HG03565 (cell line): ENCODE measurements at regions not wholly inside any gene's neighbourhood (a gene's known extent, or its start where the extent isn't known, plus 50 kb on each side); places are given as distances from the start of the nearest gene placed in this dataset.
"Not testable (repeated sequence)": the region's sequence is repeated elsewhere in the genome, so short reads cannot be mapped to it uniquely, and the experiment has no call there.

Experiments used
- ATAC-seq: cut with Tn5 transposase; IDR thresholded peaks from one replicate; pipeline ENCODE4 v1.9.1; 2021; ENCODE audit warnings: mild to moderate bottlenecking, moderate library complexity; ENCODE audit not compliant: unreplicated experiment

DNA sequence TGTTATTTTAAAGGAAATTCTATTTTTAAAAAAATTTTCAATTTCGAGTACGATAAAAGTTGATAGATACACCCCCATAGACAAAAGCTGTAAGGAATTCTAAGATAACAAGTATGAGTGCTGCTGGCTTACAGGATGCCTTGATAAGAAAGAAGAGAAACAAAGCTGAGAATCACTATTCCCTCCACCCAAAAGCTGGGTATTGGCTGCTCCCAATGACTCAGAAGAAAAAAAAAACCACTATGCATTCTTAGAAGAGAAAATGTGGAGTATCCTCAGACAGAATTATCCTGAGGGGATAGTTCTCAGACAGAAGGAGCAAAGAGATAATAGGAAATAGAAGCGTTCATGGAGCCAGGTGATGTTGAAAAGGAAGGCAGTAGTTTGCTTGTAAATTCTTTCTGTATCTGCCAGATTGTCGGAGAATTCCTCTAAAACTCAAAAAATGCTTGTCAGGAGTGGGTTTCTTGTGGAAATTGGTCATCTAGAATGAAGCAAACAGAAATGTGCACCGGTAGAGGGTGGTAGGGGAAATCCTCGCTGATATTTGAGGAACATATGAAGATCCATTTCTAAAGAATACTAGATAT lies 217.5 kb upstream of the ADAMTS3 start:
- no peak for ATAC-seq

DNA sequence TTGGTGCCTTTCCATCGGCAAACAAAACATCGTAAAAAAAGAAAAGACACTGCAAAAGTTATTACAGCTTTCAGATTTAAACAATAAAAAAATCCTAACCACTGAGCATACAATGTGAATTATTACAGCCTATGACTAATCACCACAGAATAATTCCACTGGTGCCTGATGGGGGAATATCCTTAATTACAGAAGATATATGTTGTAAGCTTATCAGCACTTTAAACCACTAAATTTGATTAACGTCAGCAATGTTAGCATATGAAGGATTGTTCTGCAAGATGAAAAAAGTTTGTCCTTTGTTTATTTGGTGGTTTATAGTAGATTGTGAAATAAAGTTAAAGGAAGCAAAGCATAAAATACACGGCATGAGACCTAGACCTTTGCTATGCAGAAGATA lies 210.2 kb upstream of the ADAMTS3 start:
- no peak for ATAC-seq

DNA sequence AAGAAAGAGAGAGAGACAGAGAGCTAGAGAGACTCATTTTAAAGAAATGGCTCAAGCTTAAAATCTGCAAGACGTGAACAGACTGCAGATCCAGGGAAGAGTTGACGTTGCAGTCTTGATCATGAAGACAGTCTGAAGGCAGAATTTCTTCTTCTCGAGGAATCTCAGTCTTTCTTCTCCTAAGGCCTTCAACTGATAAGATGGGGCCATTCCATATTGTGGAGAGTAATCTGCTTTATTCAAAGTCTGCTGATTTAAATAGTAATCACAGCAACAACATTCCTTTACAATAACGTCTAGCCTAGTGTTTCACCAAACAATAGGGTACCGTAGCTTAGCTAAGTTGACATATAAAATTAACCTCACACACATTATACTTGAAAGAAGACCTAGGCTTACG lies 208.4 kb upstream of the ADAMTS3 start:
- no peak for ATAC-seq

DNA sequence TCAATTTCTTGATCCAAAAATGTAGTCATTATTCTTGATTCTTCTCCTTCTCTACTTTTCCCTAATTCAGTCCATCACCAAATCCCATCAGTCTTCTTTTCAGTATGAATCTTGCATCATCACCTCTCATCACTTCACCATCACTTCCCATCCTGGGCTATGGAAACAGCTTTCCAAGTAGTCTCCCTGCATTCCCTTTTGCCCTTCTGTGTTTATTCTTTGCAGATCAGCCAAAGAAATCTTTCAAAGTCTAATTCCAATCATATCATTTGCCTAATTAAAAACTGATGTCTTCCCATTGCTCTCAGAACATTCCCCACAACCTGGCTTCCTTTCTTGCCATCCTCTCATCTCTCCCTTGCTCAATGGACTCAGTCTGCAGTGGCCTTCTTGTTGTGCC lies 201.7 kb upstream of the ADAMTS3 start:
- ATAC-seq, result no peak

DNA sequence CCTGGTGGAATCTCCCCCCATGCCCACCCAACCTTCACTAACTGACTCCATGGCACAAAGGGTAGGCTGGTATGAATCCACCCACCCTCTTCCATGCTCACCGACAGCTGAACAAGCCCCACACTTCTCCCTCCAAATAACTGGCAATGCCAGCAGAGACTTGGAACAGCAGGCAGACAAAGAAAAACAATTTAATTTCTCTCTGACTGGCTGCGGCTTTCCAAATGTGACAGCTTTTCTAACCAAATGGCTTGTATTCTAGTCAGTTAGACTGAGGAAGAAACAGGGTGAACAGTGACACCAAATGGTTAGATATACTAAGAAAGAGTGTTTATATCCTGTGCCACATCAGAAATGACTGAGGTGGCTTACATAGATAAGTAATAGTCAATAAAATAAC lies 199.3 kb upstream of the ADAMTS3 start:
- no peak for ATAC-seq

DNA sequence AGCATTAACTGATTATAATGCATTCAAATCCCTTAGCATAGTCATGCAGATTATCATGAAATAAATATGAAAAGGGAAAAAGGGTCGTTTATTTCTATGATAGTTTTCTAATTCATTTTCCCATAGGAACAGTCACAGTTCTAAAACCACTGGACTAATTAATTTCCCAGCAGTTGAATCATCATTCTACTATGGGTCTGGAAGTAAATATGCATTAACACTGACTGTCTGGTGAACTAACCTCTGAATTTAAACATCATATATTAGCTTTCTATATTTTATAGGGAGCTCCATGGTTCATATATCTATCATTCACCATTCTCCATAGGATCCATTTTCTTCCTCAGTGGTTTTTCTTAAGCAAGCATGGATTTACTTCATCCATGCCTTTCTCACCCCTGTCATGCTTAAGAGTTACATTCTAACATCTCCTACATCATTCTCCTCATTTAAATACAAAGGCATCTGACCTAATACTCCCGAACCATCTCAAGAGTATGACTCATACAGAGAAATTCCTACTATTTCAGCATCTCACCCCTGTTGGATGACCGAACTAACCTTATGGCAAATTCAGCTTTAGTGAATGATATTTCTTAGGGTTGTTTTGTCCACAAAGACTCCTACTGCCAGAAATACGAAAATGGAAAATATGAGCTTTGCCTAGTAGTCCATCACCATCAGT lies 198.7 kb upstream of the ADAMTS3 start:
- ATAC-seq, result no peak

DNA sequence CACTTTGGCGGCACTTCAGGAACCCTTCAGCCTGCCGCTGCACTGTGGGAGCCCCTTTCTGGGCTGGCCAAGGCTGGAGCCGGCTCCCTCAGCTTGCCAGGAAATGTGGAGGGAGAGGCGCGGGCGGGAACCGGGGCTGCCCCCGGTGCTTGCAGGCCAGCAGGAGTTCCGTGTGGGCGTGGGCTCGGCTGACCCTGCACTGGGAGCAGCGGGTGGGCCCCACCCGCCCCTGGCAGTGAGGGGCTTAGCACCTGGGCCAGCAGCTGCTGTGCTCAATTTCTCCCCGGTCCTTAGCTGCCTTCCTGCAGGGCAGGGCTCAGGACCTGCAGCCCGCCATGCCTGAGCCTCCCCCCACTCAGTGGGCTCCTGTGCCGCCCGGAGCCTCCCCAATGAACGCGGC lies 196.8 kb upstream of the ADAMTS3 start:
- not testable (repeated sequence) for ATAC-seq

DNA sequence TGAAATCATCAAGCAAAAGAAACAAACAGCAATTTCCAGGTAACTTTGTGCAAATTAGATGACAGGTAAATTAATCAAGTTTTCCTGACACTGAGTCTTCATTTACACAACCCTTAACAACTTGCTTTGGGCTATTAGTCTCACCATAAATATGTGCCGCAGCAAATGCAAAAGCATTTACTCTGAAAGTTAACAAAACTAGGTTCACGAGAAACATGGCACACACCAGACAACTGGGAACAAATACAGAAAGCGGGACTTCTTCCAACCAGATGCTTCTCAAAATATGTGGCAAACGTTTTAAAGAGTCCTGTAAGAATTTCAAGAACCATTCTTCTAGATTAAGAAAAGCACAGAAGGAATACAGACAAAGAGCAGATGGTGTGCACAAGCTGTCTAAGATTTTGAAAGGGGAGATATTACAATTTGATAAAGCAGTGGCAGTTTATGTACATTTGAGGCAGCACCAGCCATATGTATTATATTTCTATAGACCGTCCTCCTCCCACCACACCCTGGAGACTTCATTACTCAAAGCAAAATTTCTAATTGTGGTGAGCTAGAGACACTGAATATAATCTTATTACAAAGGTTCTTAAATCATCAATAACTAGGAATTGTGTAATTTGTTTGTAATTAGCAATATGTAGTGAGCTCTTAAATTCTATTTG lies 192.5 kb upstream of the ADAMTS3 start:
- no peak for ATAC-seq

DNA sequence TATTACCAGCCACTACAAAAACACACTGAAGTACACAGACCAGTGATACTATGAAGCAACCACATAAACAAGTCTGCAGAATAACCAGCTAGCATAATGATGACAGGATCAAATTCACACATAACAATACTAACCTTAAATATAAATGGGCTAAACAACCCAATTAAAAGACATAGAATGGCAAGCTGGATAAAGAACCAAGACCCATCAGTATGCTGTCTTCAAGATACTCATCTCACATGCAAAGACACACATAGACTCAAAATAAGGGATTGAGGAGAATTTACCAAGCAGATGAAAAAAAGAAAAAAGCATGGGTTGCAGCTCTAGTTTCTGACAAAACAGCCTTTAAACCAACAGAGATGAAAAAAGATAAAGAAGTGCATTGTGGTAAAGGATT lies 184.4 kb upstream of the ADAMTS3 start:
- ATAC-seq, result not testable (repeated sequence)

DNA sequence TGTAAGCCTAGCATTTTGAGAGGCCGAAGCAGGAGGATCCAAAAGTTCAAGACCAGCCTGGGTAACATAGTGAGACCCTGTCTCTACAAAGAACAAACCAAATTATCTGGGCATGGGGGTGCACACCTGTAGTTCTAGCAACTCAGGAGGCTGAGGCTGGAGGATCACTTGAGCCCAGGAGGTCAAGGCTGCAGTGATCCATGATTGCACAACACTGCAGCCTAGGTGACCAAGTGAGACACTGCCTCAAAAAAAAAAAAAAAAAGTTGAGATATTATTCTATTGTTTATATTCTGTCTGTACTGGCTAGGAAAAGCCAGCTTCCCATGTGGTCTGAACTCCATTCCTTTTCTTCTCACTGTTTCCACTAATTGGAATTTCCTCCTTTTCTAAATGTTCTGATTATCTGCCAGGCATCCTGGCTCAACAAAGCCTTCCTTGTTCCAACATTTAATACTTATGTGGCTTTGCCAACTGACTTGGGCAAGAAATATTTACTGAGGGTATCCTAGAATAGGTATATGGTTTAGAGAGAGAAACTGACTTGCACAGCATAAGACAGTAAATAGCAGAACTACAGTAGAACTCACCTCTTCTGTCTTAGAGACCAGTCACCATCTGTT lies 175.2 kb upstream of the ADAMTS3 start:
- ATAC-seq, result no peak

DNA sequence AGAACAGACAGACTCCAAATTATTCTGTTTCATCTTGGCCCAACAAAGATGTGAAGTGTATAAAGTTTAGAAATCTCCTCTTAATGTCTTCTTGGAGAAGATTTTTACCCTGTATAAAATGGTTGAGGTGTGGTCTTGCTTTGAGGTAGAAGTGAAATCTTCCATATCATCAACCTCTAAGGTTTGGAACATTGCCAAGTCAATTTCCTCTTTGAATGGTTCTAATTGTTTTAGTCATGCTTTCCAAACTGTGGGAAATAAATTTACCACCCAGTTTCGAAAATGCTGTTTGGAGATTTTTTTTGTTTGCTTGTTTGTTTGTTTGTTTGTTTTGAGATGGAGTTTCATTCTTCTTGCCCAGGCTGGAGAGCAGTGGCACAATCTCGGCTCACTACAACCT lies 174.1 kb upstream of the ADAMTS3 start:
- no peak for ATAC-seq

DNA sequence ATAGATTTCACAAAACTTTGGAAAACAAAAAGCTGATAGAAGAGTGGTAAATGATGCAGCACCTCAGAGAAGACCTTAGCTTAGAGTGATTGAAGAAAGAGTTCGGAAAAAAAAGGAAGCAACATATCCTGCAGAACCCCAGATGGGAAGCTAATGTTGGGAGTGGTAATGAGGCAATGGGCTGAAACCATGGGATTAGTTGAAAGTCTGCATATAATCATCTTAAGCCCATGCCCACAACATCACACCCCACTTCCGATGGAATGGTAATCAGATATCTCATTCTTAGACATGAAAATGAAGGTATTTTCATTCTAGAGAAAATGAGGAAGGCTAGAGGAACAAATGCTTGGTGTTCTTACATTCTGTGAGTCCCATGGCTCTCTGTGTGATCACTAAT lies 146.3 kb upstream of the ADAMTS3 start:
- no peak for ATAC-seq

DNA sequence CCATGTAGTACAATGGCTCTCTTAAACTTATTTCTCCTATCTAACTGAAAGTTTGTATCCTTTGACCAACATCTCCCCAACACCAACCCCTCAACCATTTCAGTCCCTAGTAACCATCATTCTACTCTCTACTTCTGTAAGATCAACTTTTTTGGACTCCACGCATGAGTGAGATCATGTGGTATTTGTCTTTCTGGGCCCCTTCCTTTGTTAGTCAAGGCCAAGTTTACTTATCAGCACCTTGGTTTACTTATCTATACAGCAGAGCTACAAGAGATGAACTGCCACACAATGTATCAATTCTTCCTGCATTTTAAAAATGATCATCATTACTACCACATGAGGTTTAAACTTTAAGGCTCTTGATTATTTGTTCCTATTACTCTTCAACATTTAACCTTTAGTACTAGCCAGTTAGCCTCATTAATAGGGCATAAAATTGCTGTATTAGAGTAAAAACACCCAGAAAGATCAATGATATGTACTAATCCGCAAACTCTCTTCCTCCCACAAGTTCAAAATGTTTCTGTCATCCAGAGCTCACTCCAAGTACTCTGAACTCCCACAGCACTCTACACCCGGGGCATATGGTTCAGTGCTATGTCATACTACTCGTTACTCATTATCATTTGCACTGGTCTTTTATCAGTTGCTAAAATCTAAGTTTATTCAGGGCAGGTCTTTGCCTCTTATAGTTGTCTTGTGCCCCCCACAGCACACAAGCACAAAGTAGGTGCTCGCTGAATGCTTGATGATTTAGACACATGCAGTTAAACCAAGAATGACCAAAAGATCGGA lies 145.7 kb upstream of the ADAMTS3 start:
- ATAC-seq, result no peak

DNA sequence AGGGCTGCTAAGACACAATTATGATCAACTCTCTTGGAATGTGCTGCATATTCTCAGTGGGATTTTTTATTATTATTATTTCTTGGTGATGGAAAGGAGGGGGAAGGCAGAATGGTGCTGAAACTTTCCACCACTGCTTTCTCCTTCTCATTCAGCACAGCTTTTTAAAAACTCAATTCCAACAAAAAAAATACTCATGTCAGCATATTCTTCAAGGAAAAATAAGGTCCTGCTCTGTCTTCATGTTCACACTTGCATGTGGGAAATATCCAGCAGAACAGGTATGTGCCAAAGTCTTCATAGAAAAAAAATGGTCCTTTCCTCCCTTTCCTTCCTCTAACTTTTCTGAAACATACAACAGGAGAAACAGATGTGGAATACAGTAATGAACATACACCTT lies 144.0 kb upstream of the ADAMTS3 start:
- no peak for ATAC-seq

DNA sequence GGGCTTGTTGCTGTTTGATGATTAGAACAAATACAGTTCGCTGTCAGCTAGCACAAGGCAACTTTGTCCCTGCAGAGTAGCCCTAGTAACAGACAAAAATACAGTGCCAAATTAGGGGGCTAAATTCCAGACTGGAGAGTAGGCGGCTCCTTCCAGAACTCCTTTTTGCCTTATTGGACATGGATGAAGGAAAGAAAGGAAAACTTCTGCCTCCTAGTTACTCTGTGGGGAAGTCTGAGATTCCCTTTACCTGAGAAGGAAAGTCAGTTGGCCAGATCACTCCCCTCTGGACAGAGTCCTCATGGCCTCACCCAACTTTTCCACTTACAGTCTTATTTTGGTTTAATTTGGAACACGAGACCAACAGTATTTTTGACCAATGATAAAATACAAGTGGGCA lies 140.5 kb upstream of the ADAMTS3 start:
- no peak for ATAC-seq

DNA sequence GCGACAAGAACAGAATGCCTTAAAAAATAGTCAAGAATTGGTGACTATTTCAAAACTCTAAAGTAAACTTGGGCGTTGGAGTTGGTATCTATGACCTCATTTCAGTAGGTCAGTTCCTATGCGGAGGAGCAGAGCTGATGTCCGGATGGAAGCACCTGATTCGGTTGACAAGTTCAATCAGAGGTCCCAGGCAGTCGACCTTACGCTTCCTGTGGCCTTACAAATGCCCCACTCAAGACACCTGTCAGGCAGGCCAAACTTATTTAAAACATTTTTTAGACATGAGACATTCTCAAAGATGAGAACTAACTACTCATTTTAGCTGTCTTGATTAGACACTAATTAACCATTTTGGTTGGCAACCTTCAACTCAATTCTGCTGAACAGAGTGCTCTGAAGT lies 137.7 kb upstream of the ADAMTS3 start:
- ATAC-seq, result no peak

DNA sequence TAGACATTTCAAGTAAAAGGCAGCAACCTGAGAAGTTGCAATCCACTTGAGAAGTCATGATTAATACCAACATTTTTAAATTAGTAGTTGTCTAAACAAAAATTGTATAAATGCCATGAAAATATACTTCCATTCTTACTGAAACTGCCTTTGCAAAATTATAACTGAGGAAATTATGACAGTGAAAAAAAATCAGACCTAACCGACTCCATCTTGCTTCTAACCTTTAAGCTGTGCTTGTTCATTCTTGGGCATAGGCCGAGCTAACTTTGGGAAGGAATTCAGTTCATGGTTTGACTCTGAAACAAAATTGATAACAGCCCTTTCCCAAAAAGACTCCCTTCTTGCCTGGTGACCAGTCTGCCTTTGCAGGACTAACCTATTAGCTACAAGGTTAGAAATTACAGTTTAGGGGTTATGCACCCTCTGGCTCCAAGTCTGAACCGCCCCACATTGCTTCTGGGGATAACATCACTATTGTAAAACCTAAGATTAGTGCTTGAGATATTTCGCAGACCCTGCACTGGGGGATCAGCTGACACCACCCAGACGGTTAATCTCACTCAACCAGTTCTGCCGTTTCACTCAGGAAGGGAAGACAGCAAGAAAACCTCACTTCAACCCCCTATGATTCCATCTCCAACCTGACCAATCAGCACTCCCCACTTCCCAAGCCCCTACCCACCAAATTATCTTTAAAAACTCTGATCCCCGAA lies 136.1 kb upstream of the ADAMTS3 start:
- ATAC-seq, result not testable (repeated sequence)

DNA sequence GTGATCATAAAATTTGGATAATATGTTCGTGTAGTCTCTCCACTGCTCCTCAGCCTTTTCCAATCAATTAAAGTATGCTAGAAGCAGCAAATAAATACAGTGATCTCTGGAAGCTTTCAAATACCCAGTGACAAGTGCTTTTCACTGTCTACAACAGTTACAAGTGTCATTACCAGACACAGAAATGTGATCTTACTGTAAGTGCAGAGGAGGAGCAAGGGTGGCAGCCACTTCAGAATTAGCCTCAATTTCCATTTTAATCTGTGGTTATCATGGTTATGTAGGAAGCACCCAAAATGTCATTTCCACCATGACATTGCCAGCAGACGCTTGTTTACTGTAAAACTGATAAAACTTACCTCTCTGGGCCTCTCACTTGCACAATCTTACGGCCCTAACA lies 133.9 kb upstream of the ADAMTS3 start:
- ATAC-seq, result no peak

DNA sequence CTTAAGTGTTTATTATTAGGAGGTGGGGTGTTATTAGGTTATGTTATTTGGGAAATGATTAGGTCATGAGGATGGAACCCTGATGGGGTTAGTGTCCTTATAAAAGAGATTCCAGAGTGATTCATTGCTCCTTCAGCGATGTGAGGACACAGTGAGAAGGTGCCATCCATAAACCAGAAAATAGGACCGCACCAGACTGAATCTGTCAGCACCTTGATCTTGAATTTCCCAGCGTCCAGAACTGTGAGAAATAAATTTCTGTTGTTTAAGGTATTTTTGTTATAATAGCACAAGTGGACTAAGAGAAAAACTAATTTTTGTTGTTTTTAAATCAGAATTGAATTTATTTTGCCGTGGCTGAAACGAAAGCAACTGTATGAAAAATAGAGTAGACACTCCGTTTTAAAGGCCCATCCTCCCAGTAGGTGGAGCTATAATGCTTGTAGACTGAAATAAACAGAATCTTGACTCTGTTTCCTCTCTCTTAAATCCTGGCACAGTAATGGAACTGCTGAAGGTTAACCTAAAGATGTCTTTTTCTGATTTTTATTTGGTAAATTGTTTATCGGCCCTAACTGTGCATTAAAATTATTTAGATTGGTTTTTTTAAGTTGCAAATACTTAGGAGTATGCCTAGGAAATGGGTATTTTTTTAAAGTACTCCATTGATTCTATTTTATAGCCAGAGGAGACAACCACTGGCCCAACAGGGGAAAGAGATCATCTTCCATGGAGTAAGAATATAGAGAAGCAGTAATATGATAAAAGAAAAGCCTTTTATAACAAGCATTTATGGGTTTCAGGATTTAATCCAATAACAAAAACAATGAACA lies 133.2 kb upstream of the ADAMTS3 start:
- peak; percentile 66 for ATAC-seq

DNA sequence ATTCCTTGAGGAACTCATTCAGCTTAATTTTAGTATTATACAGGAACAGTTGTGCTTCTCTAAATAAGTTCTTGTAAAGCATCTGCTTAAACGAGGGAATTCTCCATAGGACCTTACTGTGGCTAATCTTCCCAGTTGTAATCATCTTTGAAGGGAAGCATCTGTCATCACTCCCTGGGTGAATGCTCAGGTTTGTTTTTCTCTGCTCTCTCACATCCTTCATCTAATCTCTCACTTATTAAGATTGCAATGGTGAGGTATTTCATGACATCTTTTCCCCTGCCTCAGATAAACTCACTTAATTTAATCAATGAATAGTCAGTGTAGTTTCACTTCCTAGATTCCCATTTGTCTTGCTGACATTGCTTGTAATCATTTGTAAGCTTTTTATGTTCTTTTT lies 121.8 kb upstream of the ADAMTS3 start:
- no peak for ATAC-seq
